ENCODE measurements at regions not wholly inside any gene's neighbourhood (a gene's known extent, or its start where the extent isn't known, plus 50 kb on each side); places are given as distances from the start of the nearest gene placed in this dataset.

DNA sequence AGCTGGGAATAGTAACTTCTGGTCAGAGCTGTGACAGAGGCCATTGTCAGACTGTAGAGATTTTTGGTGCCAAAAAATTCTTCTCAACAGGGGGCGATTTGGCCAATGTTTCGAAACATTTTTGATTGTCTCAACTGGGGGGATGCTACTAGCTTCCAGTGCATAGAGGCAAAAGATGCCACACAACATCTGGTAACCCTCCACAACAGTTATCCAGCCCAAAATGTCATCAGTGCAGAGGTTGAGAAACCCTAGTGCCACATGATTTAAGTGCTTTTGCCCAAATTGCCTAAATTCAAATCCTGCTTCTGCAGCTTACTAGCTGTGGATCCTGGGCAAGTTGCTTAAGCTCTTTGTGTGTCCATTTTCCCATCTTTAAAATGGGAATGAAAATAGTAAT is 71.9 kb downstream of the FZD1 start:
- Mint-ChIP-seq H3K27ac (ENCODE audit: unreplicated experiment) (no peak overlapping the region), H3K27me3 (ENCODE audit: unreplicated experiment) (peaks cover 11% of the 10 kb centered on the region), H3K9me3 (ENCODE audit: low read depth, unreplicated experiment) (no peaks in the 10 kb centered on the region), H3K4me1 (ENCODE audit: low read depth, unreplicated experiment) (no peaks in the 10 kb centered on the region), H3K4me3 (ENCODE audit: low read depth, unreplicated experiment) (no peak overlapping the region), H3K36me3 (ENCODE audit: insufficient read depth, unreplicated experiment) (no peaks in the 10 kb centered on the region)
- intact Hi-C loops (cut with micrococcal nuclease; ENCODE audit: unreplicated experiment): no loop called here
- CTCF ChIA-PET: no interaction called here
- no peak for DNase-seq
- TF ChIP-seq, protein P1, sequence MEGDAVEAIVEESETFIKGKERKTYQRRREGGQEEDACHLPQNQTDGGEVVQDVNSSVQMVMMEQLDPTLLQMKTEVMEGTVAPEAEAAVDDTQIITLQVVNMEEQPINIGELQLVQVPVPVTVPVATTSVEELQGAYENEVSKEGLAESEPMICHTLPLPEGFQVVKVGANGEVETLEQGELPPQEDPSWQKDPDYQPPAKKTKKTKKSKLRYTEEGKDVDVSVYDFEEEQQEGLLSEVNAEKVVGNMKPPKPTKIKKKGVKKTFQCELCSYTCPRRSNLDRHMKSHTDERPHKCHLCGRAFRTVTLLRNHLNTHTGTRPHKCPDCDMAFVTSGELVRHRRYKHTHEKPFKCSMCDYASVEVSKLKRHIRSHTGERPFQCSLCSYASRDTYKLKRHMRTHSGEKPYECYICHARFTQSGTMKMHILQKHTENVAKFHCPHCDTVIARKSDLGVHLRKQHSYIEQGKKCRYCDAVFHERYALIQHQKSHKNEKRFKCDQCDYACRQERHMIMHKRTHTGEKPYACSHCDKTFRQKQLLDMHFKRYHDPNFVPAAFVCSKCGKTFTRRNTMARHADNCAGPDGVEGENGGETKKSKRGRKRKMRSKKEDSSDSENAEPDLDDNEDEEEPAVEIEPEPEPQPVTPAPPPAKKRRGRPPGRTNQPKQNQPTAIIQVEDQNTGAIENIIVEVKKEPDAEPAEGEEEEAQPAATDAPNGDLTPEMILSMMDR (IDR thresholded peaks at IDR 0.05; ENCODE audit: unreplicated experiment): no peak
- no TSS peak for BruUV-seq (replicated peaks)

DNA sequence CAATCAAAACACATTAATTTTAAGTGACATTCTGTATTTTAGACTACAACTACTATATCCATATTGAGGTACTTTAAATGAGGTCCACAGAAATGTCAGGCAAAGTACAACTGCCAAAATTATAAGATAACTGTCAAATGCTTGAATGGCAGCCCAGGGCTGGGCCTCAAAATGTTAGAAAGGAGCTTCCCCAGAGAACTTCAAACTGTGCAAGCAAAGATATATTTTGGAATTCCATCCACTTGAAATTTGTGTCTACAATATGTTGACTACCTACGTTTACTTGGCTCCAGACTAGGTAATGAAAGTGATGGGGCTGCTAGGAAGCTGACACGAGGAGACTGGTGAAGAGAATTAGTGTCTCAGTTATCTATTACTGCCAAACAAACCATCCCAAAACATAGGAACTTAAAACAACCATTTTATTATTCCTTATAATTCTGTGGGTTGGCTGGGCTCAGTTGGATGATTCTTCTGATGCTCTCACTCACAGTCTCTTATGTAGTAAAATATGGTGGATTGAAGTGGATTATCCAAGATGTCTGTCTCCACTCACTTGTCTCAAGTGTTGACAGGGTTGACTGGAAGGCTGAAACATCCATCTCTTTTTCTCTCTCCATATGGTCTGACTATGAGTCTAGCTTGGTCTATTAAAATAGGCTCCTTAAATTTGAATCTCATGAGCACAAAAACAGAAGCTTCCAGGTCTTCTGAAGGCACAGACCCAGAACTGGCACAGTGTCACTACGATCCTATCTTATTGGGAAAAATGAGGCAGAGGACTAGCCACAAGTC is 74.2 kb downstream of the FZD1 start:
- no peak for DNase-seq
- no peak overlapping the region for H3K27ac Mint-ChIP-seq (ENCODE audit: unreplicated experiment)
- CTCF ChIA-PET: no interaction called here
- H3K27me3 Mint-ChIP-seq (ENCODE audit: unreplicated experiment): peaks cover 20% of the 10 kb centered on the region
- H3K4me3 Mint-ChIP-seq (ENCODE audit: low read depth, unreplicated experiment): no peak overlapping the region
- H3K9me3 Mint-ChIP-seq (ENCODE audit: low read depth, unreplicated experiment): no peaks in the 10 kb centered on the region
- H3K4me1 Mint-ChIP-seq (ENCODE audit: low read depth, unreplicated experiment): no peaks in the 10 kb centered on the region
- BruUV-seq (replicated peaks): no TSS peak
- no peaks in the 10 kb centered on the region for H3K36me3 Mint-ChIP-seq (ENCODE audit: insufficient read depth, unreplicated experiment)
- intact Hi-C loops (cut with micrococcal nuclease; ENCODE audit: unreplicated experiment): no loop called here
- TF ChIP-seq, protein P1 (IDR thresholded peaks at IDR 0.05; ENCODE audit: unreplicated experiment): no peak

DNA sequence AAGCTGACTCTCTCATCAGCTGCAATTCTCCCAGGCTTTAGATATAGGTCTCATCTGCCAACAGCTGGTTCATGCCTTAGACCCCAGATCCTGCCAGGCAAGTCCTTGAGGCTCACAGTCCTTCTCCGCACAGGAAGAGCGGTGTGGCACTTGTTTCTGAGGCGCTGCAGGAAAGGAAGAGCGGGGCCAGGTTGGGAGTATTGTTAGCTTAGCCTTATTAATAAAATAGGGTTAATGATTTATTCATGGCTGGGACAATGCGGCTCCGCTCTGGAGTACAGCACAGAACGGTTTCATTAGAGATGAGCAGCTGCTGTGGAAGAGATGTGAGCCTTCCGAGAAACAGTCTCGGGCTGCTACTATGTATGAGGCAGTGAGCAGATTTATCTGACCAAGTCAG is 78.1 kb downstream of the FZD1 start:
- TF ChIP-seq, protein P1 (IDR thresholded peaks at IDR 0.05; ENCODE audit: unreplicated experiment): no peak
- intact Hi-C loops (cut with micrococcal nuclease; ENCODE audit: unreplicated experiment): no loop called here
- no TSS peak for BruUV-seq (replicated peaks)
- H3K4me1 Mint-ChIP-seq (ENCODE audit: low read depth, unreplicated experiment): no peaks in the 10 kb centered on the region
- H3K4me3 Mint-ChIP-seq (ENCODE audit: low read depth, unreplicated experiment): no peak overlapping the region
- H3K9me3 Mint-ChIP-seq (ENCODE audit: low read depth, unreplicated experiment): no peaks in the 10 kb centered on the region
- CTCF ChIA-PET: no interaction called here
- H3K27me3 Mint-ChIP-seq (ENCODE audit: unreplicated experiment): peaks cover 20% of the 10 kb centered on the region
- H3K27ac Mint-ChIP-seq (ENCODE audit: unreplicated experiment): no peak overlapping the region
- DNase-seq: no peak
- H3K36me3 Mint-ChIP-seq (ENCODE audit: insufficient read depth, unreplicated experiment): no peaks in the 10 kb centered on the region

DNA sequence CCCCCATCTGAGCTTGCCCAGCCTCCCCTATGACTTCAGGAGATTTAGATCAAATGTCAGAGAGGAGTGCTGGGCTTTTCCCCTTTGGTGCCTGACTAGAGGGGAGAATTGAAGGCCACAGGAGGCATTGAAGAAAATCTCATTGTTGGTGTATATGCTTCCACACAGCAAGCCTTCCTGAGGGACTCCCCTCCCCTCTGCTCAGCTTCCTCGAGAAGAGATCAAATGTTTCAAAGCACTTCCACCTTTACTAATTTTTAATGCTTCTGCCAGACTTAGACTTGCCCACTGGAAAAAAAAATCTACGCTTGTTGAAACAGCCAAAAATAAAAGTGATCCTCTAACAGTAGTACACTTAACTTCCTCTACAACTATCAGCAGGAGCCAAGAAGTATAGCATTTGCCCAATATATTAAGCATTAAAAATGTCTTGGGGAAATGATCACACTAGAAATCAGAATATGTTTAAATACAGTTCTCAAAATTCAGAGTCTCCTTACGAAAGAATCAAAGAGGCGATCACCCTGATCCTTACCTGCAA is 79.3 kb downstream of the FZD1 start:
- no peaks in the 10 kb centered on the region for H3K4me1 Mint-ChIP-seq (ENCODE audit: low read depth, unreplicated experiment)
- peaks cover 20% of the 10 kb centered on the region for H3K27me3 Mint-ChIP-seq (ENCODE audit: unreplicated experiment)

More for the DNA sequence above, 79.3 kb downstream of the FZD1 start:
- intact Hi-C loops (cut with micrococcal nuclease; ENCODE audit: unreplicated experiment): no loop called here
- H3K4me3 Mint-ChIP-seq (ENCODE audit: low read depth, unreplicated experiment): no peak overlapping the region
- BruUV-seq (replicated peaks): no TSS peak
- H3K36me3 Mint-ChIP-seq (ENCODE audit: insufficient read depth, unreplicated experiment): no peaks in the 10 kb centered on the region
- DNase-seq: no peak
- no peaks in the 10 kb centered on the region for H3K9me3 Mint-ChIP-seq (ENCODE audit: low read depth, unreplicated experiment)
- H3K27ac Mint-ChIP-seq (ENCODE audit: unreplicated experiment): no peak overlapping the region
- TF ChIP-seq, protein P1 (IDR thresholded peaks at IDR 0.05; ENCODE audit: unreplicated experiment): no peak
- CTCF ChIA-PET: no interaction called here
